GM20000 (cell line): ENCODE measurements at regions not wholly inside any gene's neighbourhood (a gene's known extent, or its start where the extent isn't known, plus 50 kb on each side); places are given as distances from the start of the nearest gene placed in this dataset.

Experiments
- DNase-seq: peaks from one replicate; pipeline ENCODE4 v3.0.0; 2012; ENCODE audit warnings: low spot score
- CTCF ChIP-seq: IDR thresholded peaks from 2 replicates; pipeline ENCODE4 v1.5.1; 2012; ENCODE audit warnings: mild to moderate bottlenecking, control low read depth; ENCODE audit errors: extremely low read depth, missing control alignments

- DNase-seq: no peak
- TF ChIP-seq CTCF: no peak
Observed at GRCh38 chr1:229810140-229810539, 184.1 kb downstream of the URB2 start.

- no peak for DNase-seq
- no peak for TF ChIP-seq CTCF
Observed at GRCh38 chr1:229810961-229811360, 184.9 kb downstream of the URB2 start.

GRCh38 chr1:229812148-229812547 lies 186.1 kb downstream of the URB2 start:
- no peak for TF ChIP-seq CTCF
- DNase-seq: no peak

- TF ChIP-seq CTCF: no peak
- DNase-seq: no peak
Observed at GRCh38 chr1:229812693-229813092, 186.6 kb downstream of the URB2 start.

GRCh38 chr1:229815076-229815475 lies 189.0 kb downstream of the URB2 start:
- no peak for DNase-seq

GRCh38 chr1:229815961-229816360 lies 189.9 kb downstream of the URB2 start:
- TF ChIP-seq CTCF: no peak
- no peak for DNase-seq

More at GRCh38 chr1:229815076-229815475, 189.0 kb downstream of the URB2 start:
- TF ChIP-seq CTCF: no peak

- no peak for TF ChIP-seq CTCF
- no peak for DNase-seq
Observed at GRCh38 chr1:229817936-229818335, 191.9 kb downstream of the URB2 start.

- no peak for DNase-seq
Observed at GRCh38 chr1:229819091-229819490, 193.0 kb downstream of the URB2 start.

More at GRCh38 chr1:229819091-229819490, 193.0 kb downstream of the URB2 start:
- TF ChIP-seq CTCF: no peak
